NCI-H2107 treated with DMSO at 0.1 percent for 48 hours (cell line): ENCODE measurements at regions not wholly inside any gene's neighbourhood (a gene's known extent, or its start where the extent isn't known, plus 50 kb on each side); places are given as distances from the start of the nearest gene placed in this dataset.

Source experiments
- DNase-seq: peaks from one replicate; lab custom pipeline; 2025; ENCODE audit not compliant: unreplicated experiment; lab: John Stamatoyannopoulos, UW

GRCh38 chr7:1372671-1373379, 86.4 kb downstream of the MICALL2 start:
- DNase-seq, result no peak

GRCh38 chr7:1377111-1377909, 82.0 kb downstream of the MICALL2 start:
- no peak for DNase-seq

- no peak for DNase-seq
These were observed 80.4 kb downstream of the MICALL2 start for GRCh38 chr7:1378610-1379601.

GRCh38 chr7:1380231-1380815, 78.9 kb downstream of the MICALL2 start:
- DNase-seq, result no peak

GRCh38 chr7:1380821-1381580, 78.3 kb downstream of the MICALL2 start:
- DNase-seq, result no peak

GRCh38 chr7:1382553-1383397, 76.5 kb downstream of the MICALL2 start:
- DNase-seq, result no peak

GRCh38 chr7:1383398-1384112, 75.7 kb downstream of the MICALL2 start:
- no peak for DNase-seq

- DNase-seq, result no peak
These were observed 75.2 kb downstream of the MICALL2 start for GRCh38 chr7:1384113-1384415.
